Tibial nerve (tissue), 4 donors: ENCODE measurements at regions not wholly inside any gene's neighbourhood (a gene's known extent, or its start where the extent isn't known, plus 50 kb on each side); places are given as distances from the start of the nearest gene placed in this dataset.

Experiments
- DNase-seq, 2 donors: peaks; one replicate each; pipeline ENCODE4 v3.0.0-alpha.2; 2019; ENCODE audit warnings: low spot score in 2 of 2
- H3K27ac ChIP-seq, 4 donors: fragments of 200-600 bp; sonication (generic) in 3 of 4; one replicate each; pipeline ENCODE4 v1.5.1; 2017 to 2019; ENCODE audit warnings: mild to moderate bottlenecking in 1 of 4
- H3K27me3 ChIP-seq, 2 donors: fragments of 200-600 bp; sonication (generic) in 1 of 2; one replicate each; pipeline versions ENCODE4 v1.5.1 to v1.6.0; 2017 to 2019
- H3K36me3 ChIP-seq, 3 donors: fragments of 200-600 bp; sonication (generic); one replicate each; pipeline ENCODE4 v1.5.1; 2018 to 2019
- H3K4me1 ChIP-seq, 4 donors: fragments of 200-600 bp; sonication (generic) in 3 of 4; one replicate each; pipeline ENCODE4 v1.5.1; 2017 to 2019
- H3K4me3 ChIP-seq, 4 donors: fragments of 200-600 bp; sonication (generic) in 3 of 4; one replicate each; pipeline ENCODE4 v1.5.1; 2017 to 2019; ENCODE audit warnings: mild to moderate bottlenecking in 1 of 4, moderate library complexity in 1 of 4
- H3K9me3 ChIP-seq, 4 donors: fragments of 200-600 bp; sonication (generic) in 3 of 4; one replicate each; pipeline ENCODE4 v1.5.1; 2017 to 2019
- CTCF ChIP-seq, 5 experiments: fragments of 200-600 bp in 3 of 5; fragments of 450-650 bp in 2 of 5; sonication (generic) in 3 of 5; IDR thresholded peaks; one replicate each; pipeline ENCODE4 v1.5.1; 2016 to 2019; ENCODE audit warnings: antibody characterized with exemption in 5 of 5, mild to moderate bottlenecking in 3 of 5, moderate library complexity in 2 of 5
- EP300 ChIP-seq, 2 donors: sonication (generic); formaldehyde crosslinking; IDR thresholded peaks; one replicate each; pipeline ENCODE4 v1.6.1; 2017; ENCODE audit warnings: antibody characterized with exemption in 2 of 2, mild to moderate bottlenecking in 1 of 2
- POLR2A ChIP-seq, 2 donors: fragments of 450-650 bp; IDR thresholded peaks; one replicate each; pipeline ENCODE4 v1.6.1; 2017; ENCODE audit warnings: antibody characterized with exemption in 2 of 2, mild to moderate bottlenecking in 2 of 2, moderate library complexity in 2 of 2
- WGBS, 2 donors: methylation state at CpG; one replicate each; pipeline ENCODE4 v1.1.5; 2018; 5-methylcytosine and 5-hydroxymethylcytosine counted together

- 77 to 100% methylated on average over 3 of the region's 3 CpGs for WGBS, 2 donors
- TF ChIP-seq EP300 (IDR thresholded peaks at IDR 0.05): no peak
- TF ChIP-seq CTCF (IDR thresholded peaks at IDR 0.05): no peak
- no peak for TF ChIP-seq POLR2A (IDR thresholded peaks at IDR 0.05)
- peaks cover 0 to 6% (median 0%) of the 10 kb centered on the region in 4 donors for H3K4me1 ChIP-seq
These were observed 135.6 kb upstream of the KL start for GRCh38 chr13:32880636-32881035.

GRCh38 chr13:32881074-32881776 is 135.0 kb upstream of the KL start:
- no peak overlapping the region for H3K4me3 ChIP-seq
- no peak for DNase-seq
- 57 to 63% methylated on average over 2 of the region's 2 CpGs for WGBS, 2 donors
- no peaks in the 10 kb centered on the region for H3K27me3 ChIP-seq
- H3K36me3 ChIP-seq: no peaks in the 10 kb centered on the region
- H3K4me1 ChIP-seq: peaks cover 0 to 6% (median 0%) of the 10 kb centered on the region in 4 donors
- H3K27ac ChIP-seq: no peak overlapping the region
- H3K9me3 ChIP-seq: no peaks in the 10 kb centered on the region
- no peak for TF ChIP-seq EP300 (IDR thresholded peaks at IDR 0.05)
- TF ChIP-seq POLR2A (IDR thresholded peaks at IDR 0.05): no peak
- no peak for TF ChIP-seq CTCF (IDR thresholded peaks at IDR 0.05)

More at GRCh38 chr13:32880636-32881035, 135.6 kb upstream of the KL start:
- Histone ChIP-seq H3K27me3 (no peaks in the 10 kb centered on the region), H3K9me3 (no peaks in the 10 kb centered on the region), H3K36me3 (no peaks in the 10 kb centered on the region), H3K27ac (no peak overlapping the region), H3K4me3 (no peak overlapping the region)
- DNase-seq: no peak

GRCh38 chr13:32881777-32882145 is 134.5 kb upstream of the KL start:
- no peaks in the 10 kb centered on the region for H3K36me3 ChIP-seq
- 57 to 59% methylated on average over 2 of the region's 2 CpGs for WGBS, 2 donors
- peaks cover 0 to under 1% (median 0%) of the 10 kb centered on the region in 4 donors for H3K9me3 ChIP-seq
- no peaks in the 10 kb centered on the region for H3K27me3 ChIP-seq
- no peak overlapping the region for H3K27ac ChIP-seq
- H3K4me1 ChIP-seq: peaks cover 0 to 6% (median 0%) of the 10 kb centered on the region in 4 donors
- no peak for DNase-seq
- TF ChIP-seq EP300 (IDR thresholded peaks at IDR 0.05): no peak
- no peak for TF ChIP-seq POLR2A (IDR thresholded peaks at IDR 0.05)
- no peak for TF ChIP-seq CTCF (IDR thresholded peaks at IDR 0.05)
- H3K4me3 ChIP-seq: no peak overlapping the region

GRCh38 chr13:32882691-32883090 is 133.5 kb upstream of the KL start:
- no peak overlapping the region for H3K27ac ChIP-seq

More at GRCh38 chr13:32882691-32883090, 133.5 kb upstream of the KL start:
- Histone ChIP-seq H3K4me1 (peaks cover 0 to 6% (median 0%) of the 10 kb centered on the region in 4 donors), H3K27me3 (no peaks in the 10 kb centered on the region), H3K4me3 (no peak overlapping the region), H3K9me3 (peaks cover 0 to 9% (median 0%) of the 10 kb centered on the region in 4 donors), H3K36me3 (no peaks in the 10 kb centered on the region)
- no peak for DNase-seq
- no peak for TF ChIP-seq EP300 (IDR thresholded peaks at IDR 0.05)
- no peak for TF ChIP-seq CTCF (IDR thresholded peaks at IDR 0.05)
- TF ChIP-seq POLR2A (IDR thresholded peaks at IDR 0.05): no peak
